Thyroid gland (tissue), 4 donors: ENCODE measurements at regions not wholly inside any gene's neighbourhood (a gene's known extent, or its start where the extent isn't known, plus 50 kb on each side); places are given as distances from the start of the nearest gene placed in this dataset.

Source experiments
- POLR2A ChIP-seq, 2 donors: fragments of 450-650 bp; IDR thresholded peaks; one replicate each; pipeline ENCODE4 v1.6.1; 2017; ENCODE audit warnings: antibody characterized with exemption in 2 of 2, mild to moderate bottlenecking in 2 of 2, moderate library complexity in 1 of 2
- TF ChIP-seq, protein P1 (sequence below), 6 experiments: fragments of 200-600 bp in 3 of 6; fragments of 450-650 bp in 3 of 6; sonication (generic) in 3 of 6; IDR thresholded peaks; one replicate each; pipeline ENCODE4 v1.5.1; 2016 to 2019; ENCODE audit warnings: antibody characterized with exemption in 6 of 6, mild to moderate bottlenecking in 2 of 6, inconsistent platforms in 1 of 6, moderate library complexity in 1 of 6

DNA sequence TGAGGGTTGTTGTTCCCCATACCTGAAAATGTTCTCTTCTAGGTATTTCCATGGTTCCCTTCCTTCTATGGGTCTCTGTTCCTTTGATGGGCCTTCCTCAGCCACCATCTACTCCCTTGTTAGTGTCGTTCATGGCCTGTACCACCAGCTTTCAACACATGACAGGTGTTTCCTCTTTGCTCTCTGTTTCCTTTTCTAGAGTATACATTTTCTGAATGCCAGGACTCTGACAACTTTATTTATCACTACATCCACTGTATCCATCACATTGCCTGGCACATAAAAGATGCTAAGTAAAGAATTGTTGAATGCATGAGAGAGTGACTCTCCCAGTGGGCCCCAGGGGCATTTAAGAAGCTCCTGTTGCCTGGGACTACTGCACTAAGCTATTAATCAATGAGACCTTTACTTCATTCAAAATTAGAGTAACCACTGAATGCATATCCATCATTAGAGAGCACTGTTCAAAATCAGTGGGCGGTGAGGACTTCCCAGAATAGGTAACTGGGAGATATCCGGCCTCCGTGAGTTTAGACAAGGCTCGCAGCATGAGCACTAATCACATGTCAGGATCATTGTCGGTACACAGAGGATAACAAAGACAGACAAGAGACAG, 255.0 kb downstream of the CBLN1 start:
- TF ChIP-seq, protein P1, sequence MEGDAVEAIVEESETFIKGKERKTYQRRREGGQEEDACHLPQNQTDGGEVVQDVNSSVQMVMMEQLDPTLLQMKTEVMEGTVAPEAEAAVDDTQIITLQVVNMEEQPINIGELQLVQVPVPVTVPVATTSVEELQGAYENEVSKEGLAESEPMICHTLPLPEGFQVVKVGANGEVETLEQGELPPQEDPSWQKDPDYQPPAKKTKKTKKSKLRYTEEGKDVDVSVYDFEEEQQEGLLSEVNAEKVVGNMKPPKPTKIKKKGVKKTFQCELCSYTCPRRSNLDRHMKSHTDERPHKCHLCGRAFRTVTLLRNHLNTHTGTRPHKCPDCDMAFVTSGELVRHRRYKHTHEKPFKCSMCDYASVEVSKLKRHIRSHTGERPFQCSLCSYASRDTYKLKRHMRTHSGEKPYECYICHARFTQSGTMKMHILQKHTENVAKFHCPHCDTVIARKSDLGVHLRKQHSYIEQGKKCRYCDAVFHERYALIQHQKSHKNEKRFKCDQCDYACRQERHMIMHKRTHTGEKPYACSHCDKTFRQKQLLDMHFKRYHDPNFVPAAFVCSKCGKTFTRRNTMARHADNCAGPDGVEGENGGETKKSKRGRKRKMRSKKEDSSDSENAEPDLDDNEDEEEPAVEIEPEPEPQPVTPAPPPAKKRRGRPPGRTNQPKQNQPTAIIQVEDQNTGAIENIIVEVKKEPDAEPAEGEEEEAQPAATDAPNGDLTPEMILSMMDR (IDR thresholded peaks at IDR 0.05), result no peak
- no peak for TF ChIP-seq POLR2A (IDR thresholded peaks at IDR 0.05)
